A549 (cell line): ENCODE measurements at regions not wholly inside any gene's neighbourhood (a gene's known extent, or its start where the extent isn't known, plus 50 kb on each side); places are given as distances from the start of the nearest gene placed in this dataset.

ENCODE experiments used
- ATAC-seq, 2 experiments: fragments of 200-7000 bp in 1 of 2; fragments of >200 bp in 1 of 2; cut with Nextera tagmentation in 1 of 2; cut with Tn5 transposase in 1 of 2; 3 replicates each; pipeline versions ENCODE4 v1.8.0 to v1.9.1; 2018 to 2020; ENCODE audit warnings: mild to moderate bottlenecking in 1 of 2, moderate library complexity in 1 of 2
- CTCF ChIA-PET: fragments of 300-600 bp; sonication (Branson Sonifier 250); formaldehyde crosslinking; extraction: SDS; loops from one replicate; lab custom pipeline; 2021; ENCODE audit warnings: antibody characterized with exemption, inconsistent platforms; lab: Yijun Ruan, JAX
- POLR2A ChIA-PET: fragments of 350-600 bp; formaldehyde crosslinking; extraction: SDS; loops from one replicate; lab custom pipeline; 2021; ENCODE audit warnings: antibody characterized with exemption, inconsistent platforms; lab: Yijun Ruan, JAX
- DNase-seq, 2 experiments: peaks; one replicate each; pipeline versions ENCODE4 v3.0.0 to v3.0.0-alpha.2; 2011 to 2016; ENCODE audit warnings: low read depth in 1 of 2, low spot score in 1 of 2
- FAIRE-seq: peaks from 2 replicates; lab custom pipeline; 2011; peaks lifted over from hg19 to GRCh38; lab: Jason Lieb, UNC
- H3K27ac ChIP-seq, 2 experiments: fragments of >200 bp; sonication (Bioruptor Twin); formaldehyde crosslinking; 3 replicates each; pipeline ENCODE4 v1.5.1; 2016 to 2017
- H3K4me1 ChIP-seq: fragments of >200 bp; sonication (Bioruptor Twin); formaldehyde crosslinking; 3 replicates; pipeline ENCODE4 v1.6.1; 2016
- H3K4me2 ChIP-seq: fragments of >200 bp; sonication (Bioruptor Twin); formaldehyde crosslinking; 3 replicates; pipeline ENCODE4 v1.6.1; 2016
- H3K4me3 ChIP-seq: fragments of >200 bp; sonication (Bioruptor Twin); formaldehyde crosslinking; 3 replicates; pipeline ENCODE4 v1.5.1; 2016
- H3K9me3 ChIP-seq: fragments of >200 bp; sonication (Bioruptor Twin); formaldehyde crosslinking; 3 replicates; pipeline ENCODE4 v1.6.1; 2016
- BCL3 ChIP-seq: fragments of >200 bp; sonication (Bioruptor Twin); formaldehyde crosslinking; IDR thresholded peaks from 3 replicates; pipeline ENCODE4 v1.6.1; 2016
- CHD2 ChIP-seq: fragments of 150-350 bp; IDR thresholded peaks from 2 replicates; pipeline ENCODE4 v1.6.1; 2014; ENCODE audit warnings: low read length; ENCODE audit not compliant: partially characterized antibody
- CHD4 ChIP-seq: fragments of 200-600 bp; sonication (generic); IDR thresholded peaks from 2 replicates; pipeline ENCODE4 v1.6.1; 2016; ENCODE audit warnings: antibody characterized with exemption, mild to moderate bottlenecking, borderline replicate concordance
- CTCF ChIP-seq: fragments of >200 bp; sonication (Bioruptor Twin); formaldehyde crosslinking; IDR thresholded peaks from 3 replicates; pipeline ENCODE4 v1.5.1; 2016
- E2F6 ChIP-seq: IDR thresholded peaks from 2 replicates; pipeline ENCODE4 v1.6.1; 2012; ENCODE audit warnings: low read depth, borderline replicate concordance
- EHF ChIP-seq: fragments of 250-450 bp; sonication (Bioruptor Pico); IDR thresholded peaks from 2 replicates; pipeline ENCODE4 v1.5.0; 2020; ENCODE audit warnings: mild to moderate bottlenecking
- EP300 ChIP-seq, 2 experiments: fragments of >200 bp; sonication (Bioruptor Twin); formaldehyde crosslinking; IDR thresholded peaks; 2 replicates in 1 of 2; 3 replicates in 1 of 2; pipeline ENCODE4 v1.6.1; 2016 to 2017
- FOXS1 ChIP-seq: fragments of 250-450 bp; sonication (Bioruptor Pico); IDR thresholded peaks from 2 replicates; pipeline ENCODE4 v1.5.0; 2020; ENCODE audit warnings: mild to moderate bottlenecking, moderate library complexity
- HOXB13 ChIP-seq: fragments of 250-450 bp; sonication (Bioruptor Pico); IDR thresholded peaks from 2 replicates; pipeline ENCODE4 v1.5.0; 2020; ENCODE audit warnings: low read depth, mild to moderate bottlenecking, moderate library complexity
- JUN ChIP-seq, 2 experiments: fragments of >200 bp; sonication (Bioruptor Twin); formaldehyde crosslinking; IDR thresholded peaks; 2 replicates in 1 of 2; 3 replicates in 1 of 2; pipeline ENCODE4 v1.6.1; 2016 to 2017
- KDM1A ChIP-seq: fragments of 200-600 bp; sonication (generic); IDR thresholded peaks from 2 replicates; pipeline ENCODE4 v1.6.1; 2016; ENCODE audit warnings: low read depth, mild to moderate bottlenecking
- MAFK ChIP-seq: fragments of 450-650 bp; IDR thresholded peaks from 2 replicates; pipeline ENCODE4 v1.6.1; 2014; ENCODE audit not compliant: partially characterized antibody
- MAX ChIP-seq: IDR thresholded peaks from 2 replicates; pipeline ENCODE4 v1.6.1; 2012
- MYC ChIP-seq: IDR thresholded peaks from 2 replicates; pipeline ENCODE4 v1.6.1; 2012; ENCODE audit warnings: mild to moderate bottlenecking, inconsistent platforms, low read length, improper control_type of control experiment, borderline replicate concordance
- PHF8 ChIP-seq: fragments of 200-600 bp; sonication (generic); IDR thresholded peaks from 2 replicates; pipeline ENCODE4 v1.6.1; 2016; ENCODE audit warnings: low read depth, mild to moderate bottlenecking, antibody characterized with exemption, moderate library complexity, borderline replicate concordance
- POLR2A ChIP-seq: IDR thresholded peaks from 2 replicates; pipeline ENCODE4 v1.6.1; 2012; ENCODE audit warnings: mild to moderate bottlenecking, low read length
- RCOR1 ChIP-seq: fragments of 150-350 bp; IDR thresholded peaks from 2 replicates; pipeline ENCODE4 v1.6.1; 2014; ENCODE audit warnings: antibody characterized with exemption, low read length, low read depth
- SREBF2 ChIP-seq: fragments of 450-650 bp; IDR thresholded peaks from 2 replicates; pipeline ENCODE4 v1.6.1; 2014; ENCODE audit warnings: mild to moderate bottlenecking, moderate library complexity
- TP53 ChIP-seq: fragments of 250-450 bp; sonication (Bioruptor Pico); IDR thresholded peaks from 2 replicates; pipeline ENCODE4 v1.5.0; 2021; ENCODE audit warnings: mild to moderate bottlenecking, moderate library complexity
- WGBS: methylation state at CpG from one replicate; pipeline ENCODE4 v1.1.6; 2017; ENCODE audit errors: missing lambda C conversion rate; 5-methylcytosine and 5-hydroxymethylcytosine counted together

GRCh38 chr1:100794748-100795645 is 75.5 kb downstream of the VCAM1 start (continued):
- TF ChIP-seq PHF8 (no peak), E2F6 (no peak), TP53 (CRISPR knock-in tag) (no peak), BCL3 (no peak), SREBF2 (no peak), FOXS1 (no peak)
- TF ChIP-seq, all 56 proteins: peak for 0

GRCh38 chr1:100795646-100795985 is 76.1 kb downstream of the VCAM1 start:
- no peak overlapping the region for H3K27ac ChIP-seq
- ChIA-PET CTCF (no interaction called here), POLR2A (no interaction called here)
- WGBS = 51% methylated on average over 3 of the region's 3 CpGs
- TF ChIP-seq HOXB13 (no peak), MYC (no peak), JUN (IDR thresholded peaks at IDR 0.05) (no peak), KDM1A (no peak), CTCF (no peak), MAFK (no peak), EP300 (IDR thresholded peaks at IDR 0.05) (no peak), EHF (CRISPR knock-in tag) (no peak), POLR2A (no peak), PHF8 (no peak), RCOR1 (no peak), FOXS1 (no peak), CHD4 (no peak)
- TF ChIP-seq, all 56 proteins: peak for 0
- Histone ChIP-seq H3K4me1 (no peaks in the 10 kb centered on the region), H3K4me2 (no peak overlapping the region), H3K4me3 (no peak overlapping the region), H3K9me3 (no peaks in the 10 kb centered on the region)
- DNase-seq = no peak
- no peak for ATAC-seq
- FAIRE-seq = no peak

- H3K4me2 ChIP-seq = no peak overlapping the region
- no peak for FAIRE-seq
- TF ChIP-seq PHF8 (no peak), RCOR1 (no peak), POLR2A (no peak), CHD2 (no peak), MAX (no peak), BCL3 (no peak)
- no peaks in the 10 kb centered on the region for H3K4me1 ChIP-seq
- no peaks in the 10 kb centered on the region for H3K9me3 ChIP-seq
- POLR2A ChIA-PET = no interaction called here
- no peak for DNase-seq
- CTCF ChIA-PET = no interaction called here
- H3K4me3 ChIP-seq = no peak overlapping the region
- ATAC-seq = no peak
- no peak overlapping the region for H3K27ac ChIP-seq
These were observed 76.5 kb downstream of the VCAM1 start for GRCh38 chr1:100796046-100796445.
